ENCODE measurements at regions not wholly inside any gene's neighbourhood (a gene's known extent, or its start where the extent isn't known, plus 50 kb on each side); places are given as distances from the start of the nearest gene placed in this dataset.

DNA sequence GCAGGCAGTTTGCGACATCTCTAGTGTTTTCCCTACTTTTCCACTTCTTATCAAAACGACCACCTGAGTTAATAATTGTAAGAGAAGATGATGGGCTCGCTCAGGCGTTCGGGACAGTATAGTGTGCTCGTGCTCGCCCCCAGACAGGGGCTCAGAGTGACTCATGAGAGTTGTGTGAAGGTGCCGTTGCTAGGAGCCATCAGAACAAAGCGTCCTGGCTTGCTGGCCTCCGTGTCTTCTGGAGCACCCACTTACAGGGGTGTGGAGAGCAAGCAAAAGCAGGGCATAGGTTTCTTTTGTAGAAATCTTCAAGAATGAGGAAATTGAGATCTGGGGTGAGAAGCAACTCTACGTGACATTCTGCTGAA is 73.0 kb upstream of the ADGRG2 start:
- TF ChIP-seq CTCF (IDR thresholded peaks at IDR 0.05; ENCODE audit: poor library complexity) (no peak), EZH2 (IDR thresholded peaks at IDR 0.05; ENCODE audit: borderline replicate concordance) (no peak)
- WGBS (ENCODE audit: low lambda C conversion rate, missing lambda C conversion rate): 58% methylated on average over 11 of the region's 11 CpGs
- DNase-seq (ENCODE audit: low spot score): peak; percentile 44
- Histone ChIP-seq H3K9me2 (replicated peaks; ENCODE audit: insufficient read depth) (no peaks in the 10 kb centered on the region), H3K4me3 (no peak overlapping the region), H3K79me2 (no peaks in the 10 kb centered on the region), H3K36me3 (replicated peaks; ENCODE audit: insufficient read depth, low read depth) (no peaks in the 10 kb centered on the region), H3K27ac (peak overlapping the region; percentile 64), H3K4me1 (ENCODE audit: insufficient read depth) (no peaks in the 10 kb centered on the region), H4K20me1 (ENCODE audit: insufficient read depth, poor library complexity, severe bottlenecking) (no peaks in the 10 kb centered on the region), H3K9me3 (ENCODE audit: low read depth) (no peaks in the 10 kb centered on the region), H2AFZ (no peak overlapping the region), H3K4me2 (no peak overlapping the region), H3K27me3 (no peaks in the 10 kb centered on the region)

DNA sequence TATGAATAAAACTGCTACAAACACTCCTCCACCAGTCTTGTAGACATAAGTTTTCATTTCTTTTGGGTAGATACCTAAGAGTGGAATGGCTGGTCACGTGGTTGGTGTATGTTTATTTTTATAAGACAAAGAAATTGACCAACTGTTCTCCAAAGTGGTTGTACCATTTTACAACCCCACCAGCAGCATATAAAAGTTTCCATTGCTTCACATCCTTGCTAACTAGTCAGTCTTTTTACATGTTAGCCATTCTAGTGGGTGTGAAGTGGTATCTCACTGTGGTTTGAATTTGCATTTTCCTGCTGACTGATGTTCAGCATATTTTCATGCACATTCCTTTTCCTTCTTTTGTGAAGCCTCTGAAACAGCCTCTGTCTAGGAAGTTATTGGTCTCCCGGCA is 76.2 kb upstream of the ADGRG2 start:
- H3K4me3 ChIP-seq: no peak overlapping the region
- H3K9me3 ChIP-seq (ENCODE audit: low read depth): no peaks in the 10 kb centered on the region
- WGBS (ENCODE audit: low lambda C conversion rate, missing lambda C conversion rate): 67% methylated on average over 2 of the region's 2 CpGs
- no peaks in the 10 kb centered on the region for H3K9me2 ChIP-seq (replicated peaks; ENCODE audit: insufficient read depth)
- H3K36me3 ChIP-seq (replicated peaks; ENCODE audit: insufficient read depth, low read depth): no peaks in the 10 kb centered on the region
- TF ChIP-seq CTCF (IDR thresholded peaks at IDR 0.05; ENCODE audit: poor library complexity) (no peak), EZH2phosphoT487 (IDR thresholded peaks at IDR 0.05; ENCODE audit: low read depth, severe bottlenecking, unreplicated experiment) (no peak), EZH2 (IDR thresholded peaks at IDR 0.05; ENCODE audit: borderline replicate concordance) (no peak)
- no peaks in the 10 kb centered on the region for H3K27me3 ChIP-seq
- no peak overlapping the region for H3K27ac ChIP-seq
- H3K4me1 ChIP-seq (ENCODE audit: insufficient read depth): no peaks in the 10 kb centered on the region
- H3K4me2 ChIP-seq: no peak overlapping the region
- DNase-seq (ENCODE audit: low spot score): no peak
- H2AFZ ChIP-seq: no peak overlapping the region
- no peaks in the 10 kb centered on the region for H4K20me1 ChIP-seq (ENCODE audit: insufficient read depth, poor library complexity, severe bottlenecking)
- no peaks in the 10 kb centered on the region for H3K79me2 ChIP-seq

DNA sequence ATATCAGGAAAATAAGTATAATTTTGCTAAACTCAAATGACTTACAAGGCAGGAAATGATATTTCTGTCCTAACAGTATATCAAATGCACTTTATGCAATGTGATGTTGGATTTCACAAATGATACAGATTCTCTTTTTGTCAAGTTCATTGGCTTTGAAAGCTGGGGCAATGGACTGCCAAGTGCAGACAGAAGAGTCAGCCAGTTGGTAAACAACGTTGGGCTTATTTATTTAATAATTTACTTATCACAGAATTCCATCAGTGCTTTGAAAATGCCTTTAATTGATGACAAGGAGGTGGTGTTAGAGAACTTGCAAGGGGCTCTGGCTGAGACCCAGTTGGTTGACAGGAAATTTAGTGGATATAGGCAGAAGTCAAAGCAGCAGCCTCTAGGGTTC is 79.9 kb upstream of the ADGRG2 start:
- Histone ChIP-seq H3K9me2 (replicated peaks; ENCODE audit: insufficient read depth) (no peaks in the 10 kb centered on the region), H3K4me3 (no peak overlapping the region), H3K27ac (no peak overlapping the region), H3K9me3 (ENCODE audit: low read depth) (no peaks in the 10 kb centered on the region), H3K27me3 (no peaks in the 10 kb centered on the region), H3K36me3 (replicated peaks; ENCODE audit: insufficient read depth, low read depth) (no peaks in the 10 kb centered on the region), H2AFZ (no peak overlapping the region), H3K79me2 (no peaks in the 10 kb centered on the region), H3K4me2 (no peak overlapping the region), H3K4me1 (ENCODE audit: insufficient read depth) (no peaks in the 10 kb centered on the region), H4K20me1 (ENCODE audit: insufficient read depth, poor library complexity, severe bottlenecking) (no peaks in the 10 kb centered on the region)
- TF ChIP-seq CTCF (IDR thresholded peaks at IDR 0.05; ENCODE audit: poor library complexity) (no peak), EZH2phosphoT487 (IDR thresholded peaks at IDR 0.05; ENCODE audit: low read depth, severe bottlenecking, unreplicated experiment) (no peak), EZH2 (IDR thresholded peaks at IDR 0.05; ENCODE audit: borderline replicate concordance) (no peak)
- WGBS (ENCODE audit: low lambda C conversion rate, missing lambda C conversion rate): 17% methylated on average over 1 of the region's 1 CpG
- DNase-seq (ENCODE audit: low spot score): no peak

DNA sequence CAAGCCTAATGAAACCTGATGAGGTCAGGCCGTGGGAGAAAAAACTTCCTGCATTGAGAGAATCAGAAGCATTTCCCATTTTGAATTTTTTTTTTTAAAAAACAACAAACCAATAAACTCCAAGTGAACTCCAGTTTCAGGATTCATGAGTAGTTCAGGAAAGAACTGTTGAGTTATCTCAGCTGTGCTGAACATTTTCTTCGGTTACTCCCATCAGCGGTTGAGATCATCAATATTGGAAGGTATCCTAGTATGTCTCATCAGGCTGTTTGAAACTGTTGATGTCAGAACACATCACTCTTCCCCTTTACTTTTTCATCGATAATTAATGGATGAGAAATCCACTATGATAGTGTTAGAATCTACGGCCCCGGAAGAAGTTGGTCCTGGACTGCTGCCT is 82.4 kb upstream of the ADGRG2 start:
- 90% methylated on average over 6 of the region's 6 CpGs for WGBS (ENCODE audit: low lambda C conversion rate, missing lambda C conversion rate)
- no peak overlapping the region for H3K4me3 ChIP-seq
- H3K9me3 ChIP-seq (ENCODE audit: low read depth): no peaks in the 10 kb centered on the region

More for the DNA sequence above, 82.4 kb upstream of the ADGRG2 start:
- H3K9me2 ChIP-seq (replicated peaks; ENCODE audit: insufficient read depth): no peaks in the 10 kb centered on the region
- H3K27ac ChIP-seq: no peak overlapping the region
- no peaks in the 10 kb centered on the region for H3K36me3 ChIP-seq (replicated peaks; ENCODE audit: insufficient read depth, low read depth)
- H2AFZ ChIP-seq: no peak overlapping the region
- H3K79me2 ChIP-seq: no peaks in the 10 kb centered on the region
- H3K4me2 ChIP-seq: no peak overlapping the region
- TF ChIP-seq EZH2 (IDR thresholded peaks at IDR 0.05; ENCODE audit: borderline replicate concordance): no peak
- no peak for TF ChIP-seq CTCF (IDR thresholded peaks at IDR 0.05; ENCODE audit: poor library complexity)
- no peak for TF ChIP-seq EZH2phosphoT487 (IDR thresholded peaks at IDR 0.05; ENCODE audit: low read depth, severe bottlenecking, unreplicated experiment)
- no peaks in the 10 kb centered on the region for H3K4me1 ChIP-seq (ENCODE audit: insufficient read depth)
- no peak for DNase-seq (ENCODE audit: low spot score)
- H3K27me3 ChIP-seq: no peaks in the 10 kb centered on the region
- H4K20me1 ChIP-seq (ENCODE audit: insufficient read depth, poor library complexity, severe bottlenecking): no peaks in the 10 kb centered on the region
